ENCODE measurements at regions not wholly inside any gene's neighbourhood (a gene's known extent, or its start where the extent isn't known, plus 50 kb on each side); places are given as distances from the start of the nearest gene placed in this dataset.

DNA sequence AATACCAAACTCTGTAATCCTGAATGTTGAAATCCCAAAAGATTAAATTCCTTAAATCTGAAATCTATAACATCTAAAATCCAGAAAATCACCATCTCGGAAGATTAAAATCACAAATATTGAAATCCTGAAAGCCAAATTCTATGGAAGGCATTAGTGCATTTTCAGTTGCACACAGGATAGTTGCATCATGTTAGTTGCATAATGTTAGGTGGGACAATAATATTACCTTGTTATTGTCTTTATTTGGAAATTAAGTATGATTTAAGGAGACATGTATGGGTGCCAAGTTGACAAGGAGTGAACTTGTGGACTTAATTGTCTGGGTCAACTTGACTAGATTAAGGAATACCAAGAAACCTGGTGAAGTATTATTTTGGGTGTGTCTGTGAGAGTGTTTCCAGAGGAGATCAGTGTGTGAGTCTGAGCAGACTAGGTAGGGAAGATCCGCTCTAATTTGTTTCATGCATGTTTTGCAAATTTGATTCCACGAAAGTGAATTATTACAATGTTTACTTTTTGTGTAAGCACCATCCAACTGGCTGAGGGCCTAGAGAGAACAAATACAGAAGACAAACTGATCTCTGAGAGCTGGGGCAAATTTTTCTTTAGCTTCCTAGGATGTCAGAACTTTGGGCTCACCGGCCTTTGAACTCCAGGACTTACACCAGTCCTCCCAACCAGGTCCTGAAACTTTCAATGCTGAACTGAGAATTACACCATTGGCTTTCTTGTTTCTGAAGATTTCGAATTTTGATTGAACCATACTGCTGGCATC is 545.1 kb upstream of the IRAK1BP1 start:
- no peak for TF ChIP-seq YY1 (IDR thresholded peaks at IDR 0.05)
- TF ChIP-seq, protein P1, sequence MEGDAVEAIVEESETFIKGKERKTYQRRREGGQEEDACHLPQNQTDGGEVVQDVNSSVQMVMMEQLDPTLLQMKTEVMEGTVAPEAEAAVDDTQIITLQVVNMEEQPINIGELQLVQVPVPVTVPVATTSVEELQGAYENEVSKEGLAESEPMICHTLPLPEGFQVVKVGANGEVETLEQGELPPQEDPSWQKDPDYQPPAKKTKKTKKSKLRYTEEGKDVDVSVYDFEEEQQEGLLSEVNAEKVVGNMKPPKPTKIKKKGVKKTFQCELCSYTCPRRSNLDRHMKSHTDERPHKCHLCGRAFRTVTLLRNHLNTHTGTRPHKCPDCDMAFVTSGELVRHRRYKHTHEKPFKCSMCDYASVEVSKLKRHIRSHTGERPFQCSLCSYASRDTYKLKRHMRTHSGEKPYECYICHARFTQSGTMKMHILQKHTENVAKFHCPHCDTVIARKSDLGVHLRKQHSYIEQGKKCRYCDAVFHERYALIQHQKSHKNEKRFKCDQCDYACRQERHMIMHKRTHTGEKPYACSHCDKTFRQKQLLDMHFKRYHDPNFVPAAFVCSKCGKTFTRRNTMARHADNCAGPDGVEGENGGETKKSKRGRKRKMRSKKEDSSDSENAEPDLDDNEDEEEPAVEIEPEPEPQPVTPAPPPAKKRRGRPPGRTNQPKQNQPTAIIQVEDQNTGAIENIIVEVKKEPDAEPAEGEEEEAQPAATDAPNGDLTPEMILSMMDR (IDR thresholded peaks at IDR 0.05; ENCODE audit: low read depth, low read length, missing input control): no peak
